Neutrophil (primary cell): ENCODE measurements at regions not wholly inside any gene's neighbourhood (a gene's known extent, or its start where the extent isn't known, plus 50 kb on each side); places are given as distances from the start of the nearest gene placed in this dataset.

ENCODE experiments used
- H3K27ac ChIP-seq: fragments of 200-600 bp; sonication (generic); 2 replicates; pipeline ENCODE4 v1.5.1; 2016; ENCODE audit warnings: mild to moderate bottlenecking, moderate library complexity
- H3K27me3 ChIP-seq: fragments of 200-600 bp; sonication (generic); 2 replicates; pipeline ENCODE4 v1.6.0; 2016; ENCODE audit warnings: mild to moderate bottlenecking
- H3K36me3 ChIP-seq: fragments of 200-600 bp; sonication (generic); 2 replicates; pipeline ENCODE4 v1.5.1; 2017
- H3K4me1 ChIP-seq, 2 experiments: fragments of 200-600 bp in 1 of 2; sonication (generic) in 1 of 2; 1 replicate in 1 of 2; 2 replicates in 1 of 2; pipeline versions ENCODE4 v1.5.1 to v1.6.1; 2013 to 2016; ENCODE audit warnings: low read depth in 1 of 2, low read length in 1 of 2, mild to moderate bottlenecking in 1 of 2, moderate library complexity in 1 of 2; ENCODE audit not compliant: control insufficient read depth in 1 of 2, insufficient read depth in 1 of 2
- H3K4me3 ChIP-seq, 2 experiments: fragments of 200-600 bp in 1 of 2; sonication (generic) in 1 of 2; 1 replicate in 1 of 2; 2 replicates in 1 of 2; pipeline ENCODE4 v1.5.1; 2013 to 2016; ENCODE audit warnings: low read depth in 1 of 2, low read length in 1 of 2, mild to moderate bottlenecking in 1 of 2, moderate library complexity in 1 of 2
- H3K9me3 ChIP-seq: fragments of 200-600 bp; sonication (generic); 2 replicates; pipeline ENCODE4 v1.5.1; 2016
- CTCF ChIP-seq: fragments of 200-600 bp; sonication (generic); IDR thresholded peaks from 2 replicates; pipeline ENCODE4 v1.5.1; 2016; ENCODE audit warnings: antibody characterized with exemption

GRCh38 chr5:135151256-135151655 is 117.2 kb upstream of the PITX1 start:
- H3K27ac ChIP-seq, result no peak overlapping the region
- peaks cover 34 to 56% of the 10 kb centered on the region in 2 experiments for H3K4me1 ChIP-seq
- no peak for TF ChIP-seq CTCF
- H3K27me3 ChIP-seq, result no peaks in the 10 kb centered on the region
- no peak overlapping the region for H3K4me3 ChIP-seq
- no peaks in the 10 kb centered on the region for H3K9me3 ChIP-seq
- no peaks in the 10 kb centered on the region for H3K36me3 ChIP-seq

GRCh38 chr5:135150767-135151166 is 116.7 kb upstream of the PITX1 start:
- no peaks in the 10 kb centered on the region for H3K27me3 ChIP-seq
- TF ChIP-seq CTCF, result no peak
- no peaks in the 10 kb centered on the region for H3K36me3 ChIP-seq
- H3K9me3 ChIP-seq, result no peaks in the 10 kb centered on the region
- no peak overlapping the region for H3K27ac ChIP-seq
- H3K4me3 ChIP-seq, result no peak overlapping the region
- peaks cover 29 to 51% of the 10 kb centered on the region in 2 experiments for H3K4me1 ChIP-seq

GRCh38 chr5:135149956-135150723 is 116.1 kb upstream of the PITX1 start:
- no peak overlapping the region for H3K4me3 ChIP-seq
- H3K4me1 ChIP-seq, result peaks cover 23 to 45% of the 10 kb centered on the region in 2 experiments
- H3K27ac ChIP-seq, result no peak overlapping the region
- no peak for TF ChIP-seq CTCF
- no peaks in the 10 kb centered on the region for H3K27me3 ChIP-seq
- no peaks in the 10 kb centered on the region for H3K36me3 ChIP-seq
- H3K9me3 ChIP-seq, result no peaks in the 10 kb centered on the region

- Histone ChIP-seq H3K4me3 (no peak overlapping the region), H3K27me3 (no peaks in the 10 kb centered on the region)
- TF ChIP-seq CTCF, result no peak
These were observed 115.4 kb upstream of the PITX1 start for GRCh38 chr5:135149229-135149955.

GRCh38 chr5:135147294-135148090 is 113.5 kb upstream of the PITX1 start:
- no peak for TF ChIP-seq CTCF
- Histone ChIP-seq H3K27ac (no peak overlapping the region), H3K36me3 (no peaks in the 10 kb centered on the region), H3K4me3 (no peak overlapping the region), H3K27me3 (no peaks in the 10 kb centered on the region), H3K9me3 (no peaks in the 10 kb centered on the region), H3K4me1 (peaks cover 9 to 27% of the 10 kb centered on the region in 2 experiments)

More at GRCh38 chr5:135149229-135149955, 115.4 kb upstream of the PITX1 start:
- no peak overlapping the region for H3K27ac ChIP-seq
- no peaks in the 10 kb centered on the region for H3K9me3 ChIP-seq
- H3K4me1 ChIP-seq, result peaks cover 15 to 38% of the 10 kb centered on the region in 2 experiments
- no peaks in the 10 kb centered on the region for H3K36me3 ChIP-seq
